MM.1S (cell line): ENCODE measurements at regions not wholly inside any gene's neighbourhood (a gene's known extent, or its start where the extent isn't known, plus 50 kb on each side); places are given as distances from the start of the nearest gene placed in this dataset.

Experiments used
- CTCF ChIP-seq: fragments of 300-600 bp; sonication (generic); IDR thresholded peaks from 2 replicates; pipeline ENCODE4 v1.5.1; 2016; ENCODE audit warnings: antibody characterized with exemption, low read length, mixed read lengths
- EZH2 ChIP-seq: fragments of 300-600 bp; sonication (generic); optimal IDR thresholded peaks from 2 replicates; pipeline ENCODE3; 2017; ENCODE audit warnings: low read depth, mild to moderate bottlenecking, antibody characterized with exemption, low read length, mixed read lengths
- EZH2phosphoT487 ChIP-seq: fragments of 300-600 bp; sonication (generic); IDR thresholded peaks from 2 replicates; pipeline ENCODE4 v1.6.1; 2018; ENCODE audit warnings: antibody characterized with exemption, low read length

GRCh38 chr7:133139801-133140200, 57.9 kb upstream of the CHCHD3 start:
- no peak for TF ChIP-seq EZH2
- TF ChIP-seq CTCF = no peak
- no peak for TF ChIP-seq EZH2phosphoT487
